H1 (cell line): ENCODE measurements at regions not wholly inside any gene's neighbourhood (a gene's known extent, or its start where the extent isn't known, plus 50 kb on each side); places are given as distances from the start of the nearest gene placed in this dataset.

Experiments
- CREB1 ChIP-seq: IDR thresholded peaks from 2 replicates; pipeline ENCODE4 v1.6.1; 2012; ENCODE audit warnings: inconsistent platforms
- JUN ChIP-seq: IDR thresholded peaks from 2 replicates; pipeline ENCODE4 v1.6.1; 2011; ENCODE audit warnings: low read depth, mild to moderate bottlenecking, improper control_type of control experiment, low read length
- RAD21 ChIP-seq, 2 experiments: IDR thresholded peaks in 1 of 2; conservative IDR thresholded peaks in 1 of 2; 2 replicates each; pipeline ENCODE4 v1.6.1; 2011; ENCODE audit warnings: low read depth in 2 of 2, low read length in 2 of 2, improper control_type of control experiment in 1 of 2, inconsistent platforms in 1 of 2, mild to moderate bottlenecking in 1 of 2, moderate library complexity in 1 of 2
- SP1 ChIP-seq: IDR thresholded peaks from 2 replicates; pipeline ENCODE4 v1.6.1; 2011; ENCODE audit warnings: low read depth, low read length
- TAF7 ChIP-seq: optimal IDR thresholded peaks from 2 replicates; pipeline ENCODE3; 2011; ENCODE audit warnings: low read depth, mild to moderate bottlenecking, inconsistent platforms, low read length, moderate library complexity, borderline replicate concordance

GRCh38 chr1:25031966-25032667 is 102.0 kb upstream of the RUNX3 start (continued):
- no peak for TF ChIP-seq JUN
- no peak for TF ChIP-seq TAF7
- no peak for TF ChIP-seq SP1
- TF ChIP-seq RAD21 (IDR thresholded peaks at IDR 0.05 in 1 of 2, conservative IDR thresholded peaks at IDR 0.05 in 1 of 2; ENCODE audit: low read depth in 2 of 2, low read length in 2 of 2): no peak
- no peak for TF ChIP-seq CREB1
- TF ChIP-seq, all 59 proteins: peak for 0
